Panc1 (cell line): ENCODE measurements at regions not wholly inside any gene's neighbourhood (a gene's known extent, or its start where the extent isn't known, plus 50 kb on each side); places are given as distances from the start of the nearest gene placed in this dataset.

Experiments used
- ATAC-seq: fragments of 200-7000 bp; cut with Tn5 transposase; 2 replicates; pipeline ENCODE4 v1.9.1; 2020; ENCODE audit warnings: mild to moderate bottlenecking, moderate library complexity
- BruUV-seq: library from RNA; stranded (reverse); fragments of 400-500 nt; replicated peaks from 2 replicates; lab custom pipeline; 2021; lab: Mats Ljungman, UMichigan
- CTCF ChIA-PET: fragments of 300-600 bp; sonication (Branson Sonifier 250); formaldehyde crosslinking; loops from one replicate; lab custom pipeline; 2022; ENCODE audit warnings: antibody characterized with exemption; lab: Charles Lee
- POLR2A ChIA-PET: fragments of 300-600 bp; sonication (Branson Sonifier 250); formaldehyde crosslinking; loops from one replicate; lab custom pipeline; 2022; ENCODE audit warnings: antibody characterized with exemption; lab: Charles Lee
- DNase-seq: peaks from one replicate; pipeline ENCODE4 v3.0.0-alpha.2; 2010; ENCODE audit warnings: low read depth, low spot score
- H3K27ac ChIP-seq: 2 replicates; pipeline ENCODE4 v1.5.1; 2011; ENCODE audit warnings: mild to moderate bottlenecking, low read length, inconsistent platforms
- H3K27me3 ChIP-seq: fragments of 200-500 bp; sonication (Bioruptor generic); 2 replicates; pipeline ENCODE4 v1.6.0; 2014; ENCODE audit warnings: low read length, inconsistent platforms; ENCODE audit not compliant: control insufficient read depth, insufficient read depth
- H3K36me3 ChIP-seq: fragments of 200-500 bp; sonication (Bioruptor generic); 2 replicates; pipeline ENCODE4 v1.5.1; 2014; ENCODE audit warnings: inconsistent platforms, mild to moderate bottlenecking, low read length, moderate library complexity; ENCODE audit not compliant: control insufficient read depth, insufficient read depth
- H3K4me1 ChIP-seq: 2 replicates; pipeline ENCODE4 v1.5.1; 2011; ENCODE audit warnings: inconsistent platforms, mild to moderate bottlenecking, low read length, moderate library complexity; ENCODE audit not compliant: control insufficient read depth, insufficient read depth
- H3K4me3 ChIP-seq, 2 experiments: 2 replicates each; pipeline ENCODE4 v1.5.1; 2011 to 2012; ENCODE audit warnings: low read depth in 2 of 2, low read length in 2 of 2, mild to moderate bottlenecking in 2 of 2, inconsistent platforms in 1 of 2, moderate library complexity in 1 of 2
- H3K9me3 ChIP-seq: fragments of 200-500 bp; sonication (Bioruptor generic); 2 replicates; pipeline ENCODE4 v1.5.1; 2014; ENCODE audit warnings: low read depth, mild to moderate bottlenecking, inconsistent platforms, low read length, moderate library complexity; ENCODE audit not compliant: control insufficient read depth, insufficient read depth
- POLR2AphosphoS5 ChIP-seq: IDR thresholded peaks from 2 replicates; pipeline ENCODE4 v1.6.1; 2012; ENCODE audit warnings: mild to moderate bottlenecking, low read depth, low read length, moderate library complexity
- REST ChIP-seq, 2 experiments: IDR thresholded peaks; 2 replicates each; pipeline ENCODE4 v1.6.1; 2011 to 2012; ENCODE audit warnings: low read depth in 2 of 2, control low read depth in 1 of 2, low read length in 1 of 2, mild to moderate bottlenecking in 1 of 2, moderate library complexity in 1 of 2; ENCODE audit not compliant: insufficient read depth in 1 of 2
- SIN3A ChIP-seq: IDR thresholded peaks from 2 replicates; pipeline ENCODE4 v1.6.1; 2012; ENCODE audit warnings: low read depth, mild to moderate bottlenecking, low read length, moderate library complexity, borderline replicate concordance; ENCODE audit not compliant: insufficient read depth
- TCF7L2 ChIP-seq: IDR thresholded peaks from 2 replicates; pipeline ENCODE4 v1.6.1; 2011; ENCODE audit warnings: mild to moderate bottlenecking, low read depth, low read length, inconsistent platforms
- in situ Hi-C: cut with HindIII; loops from 2 replicates; pipeline ENCODE4 v1.10.0; 2016; ENCODE audit warnings: low sequenced_read_pairs, low pct_unique_long_range_greater_than_20kb
- intact Hi-C: fragments of 100-400 bp; cut with micrococcal nuclease; formaldehyde crosslinking; loops from one replicate; pipeline ENCODE4 v1.10.0; 2022; ENCODE audit not compliant: unreplicated experiment
- TF ChIP-seq, protein P1 (sequence below): fragments of 450-650 bp; IDR thresholded peaks from 2 replicates; pipeline ENCODE4 v1.5.1; 2017; ENCODE audit warnings: mild to moderate bottlenecking

DNA sequence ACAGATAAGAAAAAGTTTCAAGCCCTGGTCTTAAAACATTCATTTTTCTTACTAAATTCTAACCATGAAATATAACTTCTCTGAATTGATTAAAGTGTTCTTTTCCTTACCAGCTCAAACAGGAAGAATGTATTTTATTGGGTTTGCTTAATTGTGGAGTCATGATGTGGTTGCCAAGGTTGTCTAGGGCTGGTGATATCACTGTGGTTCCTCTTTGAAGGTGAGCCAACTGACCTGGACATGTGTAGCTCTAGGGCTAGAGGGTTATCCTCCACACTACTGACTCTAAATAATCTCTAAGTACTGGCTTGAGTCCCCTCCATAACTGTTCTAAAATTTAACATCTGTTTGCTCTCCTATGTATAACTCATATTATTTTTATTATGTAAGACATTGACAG is 529.6 kb downstream of the PIK3C3 start:
- H3K4me3 ChIP-seq = no peak overlapping the region
- no peaks in the 10 kb centered on the region for H3K36me3 ChIP-seq
- in situ Hi-C loops = no loop called here
- intact Hi-C loops = no loop called here
- ATAC-seq = no peak
- no peak overlapping the region for H3K27ac ChIP-seq
- no peak for DNase-seq
- H3K9me3 ChIP-seq = no peaks in the 10 kb centered on the region
- CTCF ChIA-PET = no interaction called here
- no peaks in the 10 kb centered on the region for H3K27me3 ChIP-seq
- TF ChIP-seq, protein P1, sequence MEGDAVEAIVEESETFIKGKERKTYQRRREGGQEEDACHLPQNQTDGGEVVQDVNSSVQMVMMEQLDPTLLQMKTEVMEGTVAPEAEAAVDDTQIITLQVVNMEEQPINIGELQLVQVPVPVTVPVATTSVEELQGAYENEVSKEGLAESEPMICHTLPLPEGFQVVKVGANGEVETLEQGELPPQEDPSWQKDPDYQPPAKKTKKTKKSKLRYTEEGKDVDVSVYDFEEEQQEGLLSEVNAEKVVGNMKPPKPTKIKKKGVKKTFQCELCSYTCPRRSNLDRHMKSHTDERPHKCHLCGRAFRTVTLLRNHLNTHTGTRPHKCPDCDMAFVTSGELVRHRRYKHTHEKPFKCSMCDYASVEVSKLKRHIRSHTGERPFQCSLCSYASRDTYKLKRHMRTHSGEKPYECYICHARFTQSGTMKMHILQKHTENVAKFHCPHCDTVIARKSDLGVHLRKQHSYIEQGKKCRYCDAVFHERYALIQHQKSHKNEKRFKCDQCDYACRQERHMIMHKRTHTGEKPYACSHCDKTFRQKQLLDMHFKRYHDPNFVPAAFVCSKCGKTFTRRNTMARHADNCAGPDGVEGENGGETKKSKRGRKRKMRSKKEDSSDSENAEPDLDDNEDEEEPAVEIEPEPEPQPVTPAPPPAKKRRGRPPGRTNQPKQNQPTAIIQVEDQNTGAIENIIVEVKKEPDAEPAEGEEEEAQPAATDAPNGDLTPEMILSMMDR = no peak
- TF ChIP-seq TCF7L2 (no peak), REST (IDR thresholded peaks at IDR 0.05; ENCODE audit: insufficient read depth in 1 of 2, low read depth in 2 of 2, low read length in 1 of 2) (no peak), POLR2AphosphoS5 (no peak), SIN3A (no peak)
- H3K4me1 ChIP-seq = no peaks in the 10 kb centered on the region
- POLR2A ChIA-PET = no interaction called here
- BruUV-seq = no TSS peak

GRCh38 chr18:42486271-42486670 is 531.2 kb downstream of the PIK3C3 start:
- H3K36me3 ChIP-seq = no peaks in the 10 kb centered on the region
- CTCF ChIA-PET = no interaction called here
- DNase-seq = no peak
- no peak overlapping the region for H3K27ac ChIP-seq
- in situ Hi-C loops (no loop called here), intact Hi-C loops (no loop called here)
- no peaks in the 10 kb centered on the region for H3K9me3 ChIP-seq
- no peaks in the 10 kb centered on the region for H3K4me1 ChIP-seq
- POLR2A ChIA-PET = no interaction called here
- BruUV-seq = no TSS peak
- no peak for TF ChIP-seq SIN3A
- TF ChIP-seq, protein P1 = no peak
- no peak for TF ChIP-seq TCF7L2
- TF ChIP-seq POLR2AphosphoS5 = no peak
- no peak for TF ChIP-seq REST (IDR thresholded peaks at IDR 0.05; ENCODE audit: insufficient read depth in 1 of 2, low read depth in 2 of 2, low read length in 1 of 2)
- ATAC-seq = no peak
- H3K4me3 ChIP-seq = no peak overlapping the region
- H3K27me3 ChIP-seq = no peaks in the 10 kb centered on the region
